Colonic mucosa (tissue), 4 donors: ENCODE measurements at regions not wholly inside any gene's neighbourhood (a gene's known extent, or its start where the extent isn't known, plus 50 kb on each side); places are given as distances from the start of the nearest gene placed in this dataset.
"Not testable (repeated sequence)": the region's sequence is repeated elsewhere in the genome, so short reads cannot be mapped to it uniquely, and the experiment has no call there.

Experiments used
- DNase-seq: peaks from one replicate; pipeline ENCODE4 v3.0.0-alpha.2; 2020
- H3K27ac ChIP-seq: fragments of 200-600 bp; one replicate; pipeline ENCODE4 v1.8.0; 2021
- H3K27me3 ChIP-seq: fragments of 200-600 bp; one replicate; pipeline ENCODE4 v1.8.0; 2021
- H3K36me3 ChIP-seq: fragments of 200-600 bp; one replicate; pipeline ENCODE4 v1.8.0; 2021
- H3K4me1 ChIP-seq: fragments of 200-600 bp; one replicate; pipeline ENCODE4 v1.8.0; 2021; ENCODE audit warnings: mild to moderate bottlenecking
- H3K4me3 ChIP-seq: fragments of 200-600 bp; one replicate; pipeline ENCODE4 v1.8.0; 2021
- H3K9ac ChIP-seq, 2 donors: one replicate each; pipeline ENCODE4 v1.7.0; 2013; ENCODE audit warnings: control low read depth in 2 of 2, low read depth in 2 of 2, low read length in 2 of 2
- H3K9me3 ChIP-seq: fragments of 200-600 bp; one replicate; pipeline ENCODE4 v1.8.0; 2021
- CTCF ChIP-seq: fragments of 200-600 bp; IDR thresholded peaks from one replicate; pipeline ENCODE4 v1.8.0; 2022; ENCODE audit warnings: antibody characterized with exemption, mild to moderate bottlenecking
- intact Hi-C: fragments of 100-400 bp; cut with DNase I; formaldehyde crosslinking; loops from one replicate; pipeline ENCODE4 v1.14.1; 2022
- donor health status: healthy.
- donor health status: DM: no; HTN: no; CAD: no.
- donor health status: DM: no; HTN: no; CAD: no.

GRCh38 chr4:54403700-54404453, 174.8 kb downstream of the PDGFRA start:
- no peaks in the 10 kb centered on the region for H3K4me1 ChIP-seq
- no peak for DNase-seq
- intact Hi-C loops: no loop called here
- no peak for TF ChIP-seq CTCF
- H3K36me3 ChIP-seq: no peaks in the 10 kb centered on the region
- H3K9ac ChIP-seq: no peak overlapping the region
- H3K9me3 ChIP-seq: no peaks in the 10 kb centered on the region
- H3K27me3 ChIP-seq: no peaks in the 10 kb centered on the region
- H3K4me3 ChIP-seq: no peak overlapping the region
- no peak overlapping the region for H3K27ac ChIP-seq

GRCh38 chr4:54409270-54409817, 180.3 kb downstream of the PDGFRA start:
- H3K9ac ChIP-seq, H3K36me3 ChIP-seq, H3K4me3 ChIP-seq, DNase-seq, H3K9me3 ChIP-seq, H3K4me1 ChIP-seq, H3K27ac ChIP-seq, H3K27me3 ChIP-seq, intact Hi-C loops: not testable (repeated sequence)

- Histone ChIP-seq H3K9me3 (no peaks in the 10 kb centered on the region), H3K4me3 (no peak overlapping the region), H3K27me3 (no peaks in the 10 kb centered on the region), H3K27ac (no peak overlapping the region), H3K4me1 (no peaks in the 10 kb centered on the region), H3K9ac (no peak overlapping the region), H3K36me3 (no peaks in the 10 kb centered on the region)
- no peak for DNase-seq
- intact Hi-C loops: no loop called here
- TF ChIP-seq CTCF: no peak
Measured at GRCh38 chr4:54414545-54414944, 185.5 kb downstream of the PDGFRA start.

GRCh38 chr4:54417476-54417875, 188.4 kb downstream of the PDGFRA start:
- no peak for TF ChIP-seq CTCF
- Histone ChIP-seq H3K4me3 (no peak overlapping the region), H3K27me3 (no peaks in the 10 kb centered on the region), H3K9ac (no peak overlapping the region), H3K27ac (no peak overlapping the region), H3K9me3 (no peaks in the 10 kb centered on the region), H3K4me1 (no peaks in the 10 kb centered on the region), H3K36me3 (no peaks in the 10 kb centered on the region)
- DNase-seq: no peak
- intact Hi-C loops: no loop called here

- DNase-seq: no peak
- no peak for TF ChIP-seq CTCF
- H3K9ac ChIP-seq: no peak overlapping the region
- H3K9me3 ChIP-seq: no peaks in the 10 kb centered on the region
- H3K36me3 ChIP-seq: no peaks in the 10 kb centered on the region
- intact Hi-C loops: no loop called here
- no peak overlapping the region for H3K4me3 ChIP-seq
- no peaks in the 10 kb centered on the region for H3K27me3 ChIP-seq
- no peak overlapping the region for H3K27ac ChIP-seq
- H3K4me1 ChIP-seq: no peaks in the 10 kb centered on the region
Measured at GRCh38 chr4:54418468-54418867, 189.4 kb downstream of the PDGFRA start.

- intact Hi-C loops: no loop called here
- no peaks in the 10 kb centered on the region for H3K4me1 ChIP-seq
- no peaks in the 10 kb centered on the region for H3K27me3 ChIP-seq
- H3K36me3 ChIP-seq: no peaks in the 10 kb centered on the region
- DNase-seq: no peak
- TF ChIP-seq CTCF: no peak
- no peak overlapping the region for H3K27ac ChIP-seq
- H3K9ac ChIP-seq: no peak overlapping the region
- no peak overlapping the region for H3K4me3 ChIP-seq
- H3K9me3 ChIP-seq: no peaks in the 10 kb centered on the region
Measured at GRCh38 chr4:54423066-54423465, 194.0 kb downstream of the PDGFRA start.
